AG09319 (cell line): ENCODE measurements at regions not wholly inside any gene's neighbourhood (a gene's known extent, or its start where the extent isn't known, plus 50 kb on each side); places are given as distances from the start of the nearest gene placed in this dataset.
"Not testable (repeated sequence)": the region's sequence is repeated elsewhere in the genome, so short reads cannot be mapped to it uniquely, and the experiment has no call there.

ENCODE experiments used
- DNase-seq: peaks from one replicate; pipeline ENCODE4 v3.0.0-alpha.2; 2010; ENCODE audit warnings: low read depth; ENCODE audit errors: extremely low read depth
- CTCF ChIP-seq: IDR thresholded peaks from 2 replicates; pipeline ENCODE4 v1.5.1; 2011; ENCODE audit warnings: low read depth, mild to moderate bottlenecking, inconsistent platforms, low read length, moderate library complexity

DNA sequence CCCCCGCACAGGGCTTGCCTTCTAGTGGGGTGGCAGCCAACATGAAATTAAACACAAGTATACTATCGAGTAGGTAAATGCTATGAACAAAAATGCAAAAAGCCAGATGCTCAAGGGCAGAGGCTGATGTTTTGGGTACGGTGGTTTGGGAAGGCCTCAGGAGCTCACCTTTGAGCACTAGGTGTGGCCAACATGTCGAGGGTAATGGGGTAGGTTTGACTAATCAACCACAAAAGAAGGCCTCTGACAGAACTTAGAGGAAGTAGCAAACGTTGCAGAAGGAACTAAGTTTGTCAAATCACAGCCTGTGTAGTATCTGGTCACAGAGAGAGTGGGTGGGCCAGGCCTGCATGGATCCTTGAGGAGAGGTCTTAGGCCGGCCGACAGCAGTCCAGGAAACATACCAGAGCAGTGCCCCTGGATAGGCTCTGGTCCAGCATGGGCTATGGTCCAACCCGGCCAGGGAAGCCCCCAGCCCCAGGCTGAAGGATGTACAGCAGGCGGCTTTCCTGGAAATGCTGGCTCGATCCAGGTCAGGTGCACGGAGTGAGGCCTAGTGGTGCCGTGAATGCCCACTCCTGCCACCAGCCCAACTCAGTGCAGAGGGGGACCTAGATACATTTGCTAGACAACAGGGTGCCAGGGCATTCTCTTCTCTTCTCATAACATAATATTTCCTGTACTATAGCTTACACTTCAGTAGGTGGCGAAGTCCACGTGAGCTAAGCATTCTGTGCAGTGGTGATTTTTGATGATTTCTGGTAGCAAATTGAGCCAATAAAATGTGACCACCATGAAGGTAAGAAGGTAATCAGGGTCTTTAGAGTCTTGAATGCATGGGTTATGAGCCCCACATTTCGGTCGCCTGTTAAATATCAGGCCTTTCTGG is 56.3 kb upstream of the CD93 start:
- no peak for DNase-seq
- no peak for TF ChIP-seq CTCF

GRCh38 chr20:23141450-23142161 is 55.5 kb upstream of the CD93 start:
- DNase-seq = no peak
- TF ChIP-seq CTCF = no peak

GRCh38 chr20:23140991-23141390 is 54.9 kb upstream of the CD93 start:
- no peak for TF ChIP-seq CTCF
- no peak for DNase-seq

DNA sequence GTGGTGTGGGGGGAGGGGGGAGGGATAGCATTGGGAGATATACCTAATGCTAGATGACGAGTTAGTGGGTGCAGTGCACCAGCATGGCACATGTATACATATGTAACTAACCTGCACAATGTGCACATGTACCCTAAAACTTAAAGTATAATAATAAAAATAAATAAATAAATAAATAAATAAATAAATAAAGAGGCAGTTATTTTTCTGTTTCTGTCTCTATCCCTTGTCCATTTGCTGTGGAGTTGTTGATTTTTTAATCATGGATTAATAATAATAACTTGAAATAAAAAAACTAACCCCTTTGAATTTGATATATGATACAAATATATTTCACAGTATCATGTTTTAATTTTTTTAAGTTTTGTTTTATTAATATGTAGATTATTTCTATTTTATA is 53.9 kb upstream of the CD93 start:
- DNase-seq = not testable (repeated sequence)

- no peak for TF ChIP-seq CTCF
- DNase-seq = no peak
Observed at GRCh38 chr20:23139524-23139923, 53.4 kb upstream of the CD93 start.

DNA sequence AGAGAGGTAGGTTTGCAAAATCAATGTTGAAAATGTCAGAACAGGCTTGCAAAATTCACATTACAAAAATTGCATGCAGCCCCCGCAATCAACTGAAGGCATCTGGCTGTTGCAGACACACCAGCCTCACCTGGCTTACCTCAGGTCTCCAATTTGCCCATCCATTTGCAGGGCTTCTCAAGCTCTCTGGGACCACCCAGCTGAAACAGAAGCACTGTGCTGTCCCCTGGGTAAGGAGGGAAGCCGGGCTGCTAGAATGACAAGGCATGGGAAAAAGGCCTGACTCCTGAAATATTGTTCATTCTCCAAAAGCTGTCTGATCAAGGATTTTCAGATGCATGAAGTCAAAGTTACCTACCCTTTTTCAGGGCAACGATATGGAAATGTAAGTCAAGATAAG is 52.6 kb upstream of the CD93 start:
- DNase-seq = no peak
- TF ChIP-seq CTCF = no peak

DNA sequence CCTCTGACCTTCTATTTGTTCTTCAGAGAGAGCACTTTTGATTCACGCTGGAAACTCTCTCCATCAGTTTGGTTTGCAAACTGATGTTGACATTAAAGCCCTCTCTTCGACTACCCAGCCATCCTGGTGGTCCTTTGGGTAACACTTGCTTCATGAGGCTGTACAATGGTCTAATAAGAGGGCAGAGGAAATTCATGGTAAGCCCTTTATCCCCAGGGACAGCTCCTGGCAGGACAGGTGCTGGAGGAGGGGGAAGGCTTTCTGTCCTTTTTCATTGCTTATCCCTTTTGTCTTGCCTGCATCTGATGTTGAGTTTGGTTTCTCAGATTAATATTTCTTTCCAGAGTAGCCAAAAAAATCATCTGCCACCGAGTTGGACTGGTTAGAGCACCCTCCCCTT is 52.1 kb upstream of the CD93 start:
- no peak for TF ChIP-seq CTCF
- DNase-seq = no peak
